ENCODE measurements at regions not wholly inside any gene's neighbourhood (a gene's known extent, or its start where the extent isn't known, plus 50 kb on each side); places are given as distances from the start of the nearest gene placed in this dataset.

DNA sequence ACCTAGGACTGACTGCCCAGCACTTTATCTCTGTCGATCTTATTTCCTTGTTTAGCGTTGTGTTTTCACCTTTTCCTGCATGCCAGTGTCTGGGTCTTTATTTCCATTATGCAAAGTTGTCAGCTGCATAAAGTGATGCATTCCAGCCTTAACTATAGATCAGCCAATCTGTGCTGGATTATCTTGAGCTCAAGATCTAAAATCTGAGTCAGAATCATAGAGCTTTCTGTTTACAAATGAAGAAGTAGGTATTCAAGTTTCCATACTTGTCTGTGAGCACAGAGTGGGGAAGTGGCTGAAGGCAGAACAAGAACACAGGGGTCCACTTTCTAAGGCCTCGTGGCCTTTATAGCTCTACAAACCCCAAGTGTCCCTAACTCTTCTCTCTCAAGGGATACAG is 82.4 kb upstream of the PLCL2 start:
- no peak for DNase-seq (ENCODE audit: low read depth in 4 of 4, low spot score in 2 of 4)

DNA sequence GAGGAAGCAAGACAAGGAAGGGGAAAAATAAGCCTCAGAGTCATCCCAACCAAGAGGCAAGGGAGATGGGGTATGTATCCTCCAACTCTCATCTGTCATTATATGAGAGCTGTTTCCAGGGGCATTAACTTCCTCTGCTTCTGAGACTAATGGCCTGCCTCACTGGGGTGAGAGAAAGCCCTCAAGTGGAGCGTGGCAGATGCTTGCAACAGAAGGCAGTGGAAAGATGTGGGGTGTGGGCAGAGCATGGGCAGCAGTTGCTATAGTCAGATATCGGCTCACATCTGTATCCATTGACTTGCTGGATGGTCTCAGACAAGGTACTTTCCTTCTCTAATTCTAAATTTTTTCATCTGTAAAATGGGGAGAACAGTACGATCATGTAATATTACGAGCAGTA is 81.7 kb upstream of the PLCL2 start:
- DNase-seq (ENCODE audit: low read depth in 4 of 4, low spot score in 2 of 4) = no peak

DNA sequence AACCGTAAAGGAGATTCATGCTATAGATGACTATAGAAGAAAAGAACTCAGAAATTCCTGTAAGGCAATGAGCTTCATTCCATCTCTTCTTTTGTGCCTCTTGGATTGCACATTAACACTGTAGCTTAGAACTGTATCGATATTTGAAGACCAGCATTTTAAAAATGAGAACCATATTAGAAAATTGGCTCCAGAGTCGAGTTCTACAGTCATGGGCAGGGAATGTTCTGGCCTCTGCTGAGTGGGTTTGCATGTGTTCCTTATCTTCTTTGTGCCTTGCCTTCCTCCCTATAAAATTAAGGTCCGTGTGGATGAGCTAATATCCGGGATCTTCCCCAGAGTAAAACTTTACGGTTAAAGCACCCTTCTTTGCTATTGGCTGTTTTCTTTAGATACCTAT is 77.4 kb upstream of the PLCL2 start:
- no peak for DNase-seq (ENCODE audit: low read depth in 4 of 4, low spot score in 2 of 4)

DNA sequence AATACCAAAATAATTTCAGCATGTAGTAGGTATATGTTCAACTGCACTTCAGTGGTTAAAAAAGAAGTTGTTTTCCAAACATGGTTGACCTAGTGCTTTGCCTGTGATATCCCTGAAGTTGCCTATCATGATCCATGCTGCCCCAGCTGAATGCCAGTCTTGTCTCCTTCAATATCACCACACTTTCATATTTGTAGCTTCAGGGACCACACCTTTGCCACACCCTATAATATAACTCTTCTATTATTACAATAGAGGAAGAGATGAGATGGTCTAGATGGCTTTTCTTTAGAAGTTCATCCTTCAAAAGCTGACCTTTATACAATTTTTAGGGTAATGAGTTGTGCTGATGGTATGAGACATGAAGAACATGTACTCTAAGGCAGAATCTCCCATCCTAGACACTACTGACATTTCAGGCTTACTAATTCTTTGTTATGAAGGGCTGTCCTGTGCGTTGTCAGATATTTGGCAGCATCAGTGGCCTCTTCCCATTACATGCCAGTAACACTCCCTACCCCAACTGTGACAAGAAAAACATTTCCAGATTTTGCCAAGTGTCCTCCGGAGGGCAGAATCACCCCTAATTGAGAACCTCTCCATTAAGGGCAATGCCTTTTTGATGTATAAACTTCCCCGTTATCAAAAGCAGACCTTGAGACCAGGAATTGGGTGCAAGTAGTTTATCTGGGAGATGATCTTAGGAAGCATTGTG is 76.2 kb upstream of the PLCL2 start:
- no peak for DNase-seq (ENCODE audit: low read depth in 4 of 4, low spot score in 2 of 4)

DNA sequence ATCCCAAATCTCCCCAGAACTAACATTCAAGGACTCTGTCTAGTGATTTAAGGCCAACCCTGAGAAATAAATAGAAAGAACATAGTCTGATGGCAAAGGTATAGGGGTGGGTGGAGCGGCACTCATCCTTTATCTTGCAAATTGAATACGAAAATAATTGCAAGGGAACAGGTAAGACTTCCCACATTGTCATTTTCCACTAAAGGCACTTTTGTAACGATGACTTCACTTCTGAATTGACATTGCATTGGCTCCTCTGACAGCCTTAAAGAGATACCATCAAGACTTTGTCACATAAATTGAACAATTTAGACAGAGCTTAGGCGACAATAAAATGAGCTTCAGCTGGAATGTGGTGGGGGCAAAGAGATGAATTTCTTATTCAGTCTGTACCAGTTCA is 75.3 kb upstream of the PLCL2 start:
- DNase-seq (ENCODE audit: low read depth in 4 of 4, low spot score in 2 of 4) = no peak

DNA sequence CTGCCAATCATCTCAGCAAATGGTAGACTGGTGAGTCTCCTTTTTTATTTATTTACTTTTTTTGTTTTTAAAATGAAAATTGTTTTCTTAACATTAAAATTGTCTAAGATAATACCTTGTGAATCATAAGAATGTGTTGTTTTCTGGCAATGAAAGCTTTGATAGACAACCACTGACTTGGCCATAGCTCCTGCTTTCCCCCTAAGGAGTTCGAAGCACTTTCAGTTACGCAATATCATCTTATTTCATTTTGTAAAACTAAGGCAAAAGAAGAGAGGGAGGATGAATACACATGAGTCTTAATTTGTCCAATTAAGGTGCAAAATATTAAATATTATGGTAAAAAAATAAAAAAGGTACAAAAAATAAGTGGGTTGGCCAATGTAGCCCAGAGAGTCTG is 74.8 kb upstream of the PLCL2 start:
- DNase-seq (ENCODE audit: low read depth in 4 of 4, low spot score in 2 of 4) = no peak

DNA sequence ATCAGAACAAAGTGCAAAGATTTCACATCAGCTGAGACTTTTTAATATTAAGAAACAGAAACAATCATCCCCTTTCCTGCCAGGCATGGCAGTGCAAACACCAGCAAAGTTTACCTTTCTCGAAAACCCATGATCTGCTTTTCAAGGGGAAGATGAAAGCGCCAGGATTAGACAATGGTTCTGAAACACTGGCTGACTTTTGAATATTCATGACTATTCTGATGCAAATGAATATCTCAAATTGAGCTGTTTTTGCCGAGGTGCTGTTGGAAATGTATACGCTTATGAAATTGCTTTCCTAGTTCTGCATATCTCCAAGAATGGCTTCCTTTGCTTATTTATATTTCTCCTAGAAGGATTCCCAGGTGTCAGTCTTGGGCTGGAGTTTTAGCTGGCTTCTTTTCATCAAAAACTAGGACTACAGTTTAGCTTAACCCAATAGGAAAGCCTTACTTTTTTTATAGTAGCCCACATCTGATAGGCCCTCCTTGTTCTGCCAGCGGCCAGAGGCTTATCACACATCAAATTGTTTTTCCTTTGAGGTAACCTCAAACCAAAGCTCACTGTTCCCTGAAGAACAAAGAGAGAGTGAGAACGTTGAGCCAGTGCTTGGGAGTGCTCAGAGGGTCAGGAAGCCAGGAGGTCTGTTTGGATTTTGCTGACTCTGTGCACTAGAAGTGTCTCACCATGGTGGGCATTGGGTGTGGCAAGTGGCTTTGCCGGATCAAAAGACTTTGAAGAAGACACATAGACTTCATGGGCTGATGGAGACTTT is 74.0 kb upstream of the PLCL2 start:
- no peak for DNase-seq (ENCODE audit: low read depth in 4 of 4, low spot score in 2 of 4)

DNA sequence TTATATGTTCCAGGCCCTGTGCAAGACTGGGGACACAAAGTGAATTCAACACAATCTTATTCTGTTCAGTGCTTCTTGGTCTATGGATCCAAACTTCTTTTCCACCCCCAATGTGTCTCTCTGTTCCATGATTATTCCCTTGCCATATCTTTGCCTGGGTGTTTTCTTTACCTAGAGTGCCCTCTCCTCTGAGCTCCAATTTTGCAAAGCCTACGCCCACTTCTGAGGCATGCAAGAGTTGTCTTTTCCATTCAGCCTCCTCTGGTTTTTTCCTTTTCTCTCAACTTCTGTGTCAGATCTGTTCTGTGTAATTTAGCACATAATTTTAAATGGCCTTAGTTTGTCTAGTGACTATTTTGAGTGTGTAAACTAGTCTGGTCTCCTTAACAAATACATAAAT is 72.8 kb upstream of the PLCL2 start:
- no peak for DNase-seq (ENCODE audit: low read depth in 4 of 4, low spot score in 2 of 4)

DNA sequence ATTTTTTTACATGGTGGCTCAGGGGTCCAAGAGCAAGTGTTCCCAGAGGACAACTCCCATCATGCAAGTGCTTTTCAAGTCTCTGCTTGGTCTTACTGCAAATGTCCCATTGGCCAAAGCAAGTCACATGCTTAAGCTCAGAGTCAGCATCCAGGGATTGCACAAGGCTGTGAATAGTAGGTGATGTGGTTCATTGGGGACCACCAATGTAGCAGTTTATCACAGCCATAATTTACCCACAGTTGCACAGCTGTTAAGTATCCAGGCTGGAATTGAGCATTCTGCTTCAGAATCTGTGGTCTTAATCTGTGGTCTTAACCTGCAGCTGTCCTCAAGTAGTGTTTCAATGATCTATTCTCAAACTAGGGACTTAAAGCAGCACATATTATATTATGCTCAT is 71.4 kb upstream of the PLCL2 start:
- DNase-seq (ENCODE audit: low read depth in 4 of 4, low spot score in 2 of 4) = no peak

DNA sequence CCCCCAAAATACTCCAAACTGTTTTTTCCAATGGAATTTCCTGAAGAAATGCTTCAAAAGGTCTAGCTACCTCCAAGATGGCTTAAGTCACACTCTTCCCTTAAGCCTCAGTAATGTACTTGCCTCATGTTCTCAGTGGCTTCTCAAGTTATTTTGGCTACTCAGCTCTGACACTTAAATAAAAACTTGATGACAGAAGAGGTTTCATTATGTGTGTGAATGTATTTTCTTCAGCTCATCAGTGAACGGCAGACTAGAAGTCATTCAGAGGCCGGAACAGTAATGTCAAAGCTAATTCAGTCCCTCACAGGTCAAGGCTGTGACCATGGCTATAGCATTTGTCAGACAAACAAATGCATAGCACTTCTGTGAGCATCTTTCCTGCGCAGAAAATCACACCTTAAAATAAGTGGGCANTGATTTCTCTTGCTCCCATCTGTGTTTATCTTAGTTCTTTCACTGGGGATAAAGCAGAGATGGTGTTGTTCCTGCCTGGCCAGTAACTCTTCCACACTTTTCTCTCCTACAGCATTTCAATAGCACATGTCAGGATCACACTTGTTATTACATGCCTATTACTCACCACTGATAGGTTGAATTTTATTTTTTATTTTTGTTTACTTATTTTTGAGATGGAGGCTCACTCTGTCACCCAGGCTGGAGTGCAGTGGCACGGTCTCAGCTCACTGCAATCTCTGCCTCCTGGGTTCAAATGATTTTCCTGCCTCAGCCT is 68.5 kb upstream of the PLCL2 start:
- no peak for DNase-seq (ENCODE audit: low read depth in 4 of 4, low spot score in 2 of 4)

DNA sequence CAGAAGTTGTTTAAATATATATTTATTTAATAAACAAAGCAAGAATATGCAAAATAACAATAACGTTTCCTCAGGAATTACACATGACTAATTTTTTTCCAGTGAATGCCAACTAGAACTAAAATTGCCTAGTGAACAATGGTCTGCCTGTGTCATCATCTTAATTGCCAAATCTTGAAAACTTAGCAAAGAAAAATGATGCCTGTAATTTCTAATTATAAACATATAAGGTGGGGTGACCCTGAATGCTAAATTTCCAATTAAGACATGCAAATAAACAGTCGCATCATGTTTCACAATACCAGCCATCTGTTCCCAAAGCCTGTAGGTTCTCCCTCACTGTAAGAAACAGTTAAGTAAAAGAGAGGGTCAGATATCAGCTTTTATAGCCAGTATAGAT is 67.6 kb upstream of the PLCL2 start:
- no peak for DNase-seq (ENCODE audit: low read depth in 4 of 4, low spot score in 2 of 4)

DNA sequence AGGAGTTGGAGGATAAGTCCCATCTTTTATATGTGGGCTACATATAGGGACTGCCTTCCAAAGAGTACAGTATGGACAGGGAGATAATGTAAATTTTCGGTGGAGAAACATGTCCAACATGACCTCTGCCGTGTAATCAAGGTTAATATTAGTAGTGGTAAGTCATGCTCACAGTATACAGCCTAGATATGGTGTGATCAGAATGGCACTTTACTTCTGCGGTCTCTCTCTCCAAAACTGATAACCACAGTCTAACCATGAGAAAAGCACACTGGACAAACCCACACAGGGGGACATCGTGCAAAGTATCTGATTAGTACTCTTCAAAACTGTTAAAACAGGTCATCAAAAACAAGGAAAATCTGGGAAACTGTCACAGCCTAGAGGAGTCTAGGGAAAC is 66.6 kb upstream of the PLCL2 start:
- no peak for DNase-seq (ENCODE audit: low read depth in 4 of 4, low spot score in 2 of 4)

DNA sequence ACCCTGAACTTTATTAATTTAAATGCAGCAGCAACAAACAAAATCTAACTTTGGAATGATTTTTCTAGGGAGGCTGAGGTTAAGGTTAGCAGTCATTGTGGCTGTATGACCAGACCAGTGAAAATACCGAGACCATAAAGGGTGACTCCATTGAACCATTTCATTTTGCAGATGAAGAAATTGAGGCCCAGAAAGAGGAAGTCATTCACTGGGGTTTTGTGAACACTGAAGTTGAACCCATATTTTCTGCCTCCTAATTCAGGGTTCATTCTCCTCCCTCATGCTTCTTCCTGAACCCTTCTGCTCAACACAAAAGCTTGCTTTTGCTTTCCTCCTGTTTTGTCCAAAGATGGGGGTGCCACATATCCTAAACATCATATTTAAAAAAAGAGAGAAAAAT is 65.8 kb upstream of the PLCL2 start:
- DNase-seq (ENCODE audit: low read depth in 4 of 4, low spot score in 2 of 4) = no peak

DNA sequence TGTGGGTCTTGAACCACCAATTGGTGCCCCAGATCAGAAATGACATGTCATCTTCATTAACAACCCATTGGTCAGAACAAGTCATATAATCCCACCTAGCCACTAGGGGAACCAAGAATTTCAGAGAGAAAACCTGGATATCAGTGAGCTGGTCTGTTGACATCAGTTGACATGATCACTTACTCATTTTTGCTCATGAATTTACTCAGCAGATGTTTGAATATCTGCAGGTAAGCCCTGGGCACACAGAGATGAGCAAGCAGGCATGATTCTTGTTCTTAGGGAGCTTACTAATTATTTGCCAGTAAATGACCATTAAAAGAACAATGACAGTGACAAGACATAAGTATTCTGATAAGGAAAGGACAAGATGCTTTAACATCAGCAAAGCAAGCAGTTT is 64.3 kb upstream of the PLCL2 start:
- DNase-seq (ENCODE audit: low read depth in 4 of 4, low spot score in 2 of 4) = no peak

DNA sequence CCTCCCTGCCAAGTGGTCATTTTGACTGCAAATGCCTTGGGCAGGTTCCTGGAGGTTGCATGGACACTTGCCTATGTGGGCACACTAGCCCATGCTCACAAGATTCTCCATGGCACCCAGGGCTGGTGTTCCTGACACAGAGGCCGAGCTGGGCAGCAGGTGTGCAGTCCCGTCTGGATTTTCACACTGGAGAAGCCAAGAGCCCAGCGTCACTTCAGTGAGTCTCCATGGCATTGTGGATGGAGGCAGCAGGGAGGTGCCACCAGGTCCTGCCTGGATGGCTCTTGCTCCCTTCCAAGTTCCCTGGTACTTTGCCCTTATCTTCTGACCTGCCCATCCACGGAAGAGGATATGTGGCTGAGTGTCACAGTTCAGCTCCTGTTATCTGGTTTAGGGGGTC is 63.7 kb upstream of the PLCL2 start:
- DNase-seq (ENCODE audit: low read depth in 4 of 4, low spot score in 2 of 4) = no peak

DNA sequence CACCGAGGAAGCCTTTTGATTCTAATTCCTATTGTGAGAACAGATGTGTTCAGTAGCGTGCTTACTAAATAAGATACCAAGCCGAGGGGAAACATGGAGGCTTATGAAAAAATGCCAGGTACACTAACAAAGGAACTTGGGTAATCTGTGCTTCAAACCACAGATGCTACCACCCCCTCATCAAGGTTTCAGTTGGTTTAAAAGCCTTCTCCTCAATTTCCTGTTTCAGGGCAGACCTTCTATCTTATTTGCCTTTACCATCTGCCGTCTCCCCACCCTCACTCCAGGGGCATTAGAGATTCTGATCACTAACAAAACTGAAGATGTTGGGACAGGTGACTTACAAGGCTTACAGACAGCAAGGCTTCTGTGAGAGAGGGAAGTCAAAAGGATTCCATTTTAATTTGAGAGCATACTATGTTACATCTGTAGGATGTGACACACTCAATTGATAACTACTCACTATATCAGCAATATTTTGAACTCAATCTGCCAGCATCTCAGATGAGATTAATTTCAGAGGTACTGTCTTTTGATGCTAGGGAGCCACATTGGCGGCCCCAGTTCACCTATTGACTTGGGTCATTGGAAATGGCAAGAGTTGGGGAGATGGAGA is 60.6 kb upstream of the PLCL2 start:
- DNase-seq (ENCODE audit: low read depth in 4 of 4, low spot score in 2 of 4) = no peak

DNA sequence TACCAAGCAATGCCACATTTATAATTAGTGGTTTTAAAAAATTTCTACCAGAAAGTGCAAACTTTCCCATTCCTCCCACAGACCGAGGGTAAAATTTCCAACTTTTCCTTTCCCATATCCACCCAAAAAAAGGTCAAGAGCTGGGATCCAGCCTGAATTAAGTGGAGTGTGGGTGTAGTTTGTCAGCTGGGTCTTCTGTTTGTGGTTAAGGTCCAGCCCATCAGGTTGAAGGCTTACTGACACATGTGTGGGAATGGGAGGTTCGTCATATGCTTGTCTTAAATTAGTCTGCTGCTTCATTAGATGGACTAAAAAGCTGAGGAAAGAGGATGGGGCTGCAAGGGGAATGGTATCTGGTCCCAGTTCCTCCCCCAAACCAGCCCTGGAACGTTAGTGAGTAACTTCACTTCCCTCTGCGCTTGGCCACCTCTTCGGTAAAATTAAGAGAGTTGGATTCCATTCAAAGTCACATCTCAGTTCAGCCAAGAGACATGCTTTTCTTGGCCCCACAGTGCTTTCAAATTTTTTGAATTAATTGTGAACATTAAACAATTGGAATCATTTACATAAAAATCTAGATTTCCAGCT is 59.0 kb upstream of the PLCL2 start:
- no peak for DNase-seq (ENCODE audit: low read depth in 4 of 4, low spot score in 2 of 4)

DNA sequence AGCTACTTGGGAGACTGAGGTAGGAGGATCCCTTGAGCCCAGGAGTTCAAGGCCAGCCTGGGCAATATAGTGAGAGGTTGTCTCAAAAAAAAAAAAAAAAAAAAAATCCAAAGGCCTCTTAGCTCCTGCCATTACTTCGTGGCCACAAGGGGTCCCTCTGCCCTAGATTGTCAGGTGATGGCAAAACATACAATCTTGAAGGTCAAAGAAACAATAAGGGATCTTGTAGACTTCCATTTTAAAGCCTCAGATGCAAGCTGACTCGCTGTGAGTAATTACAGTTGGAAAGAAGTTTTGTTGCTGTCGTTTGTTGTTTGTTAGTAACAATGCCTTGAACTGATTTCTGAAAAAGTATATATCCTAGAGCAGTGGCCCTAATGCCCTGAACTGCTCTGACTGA is 55.9 kb upstream of the PLCL2 start:
- DNase-seq (ENCODE audit: low read depth in 4 of 4, low spot score in 2 of 4) = no peak

DNA sequence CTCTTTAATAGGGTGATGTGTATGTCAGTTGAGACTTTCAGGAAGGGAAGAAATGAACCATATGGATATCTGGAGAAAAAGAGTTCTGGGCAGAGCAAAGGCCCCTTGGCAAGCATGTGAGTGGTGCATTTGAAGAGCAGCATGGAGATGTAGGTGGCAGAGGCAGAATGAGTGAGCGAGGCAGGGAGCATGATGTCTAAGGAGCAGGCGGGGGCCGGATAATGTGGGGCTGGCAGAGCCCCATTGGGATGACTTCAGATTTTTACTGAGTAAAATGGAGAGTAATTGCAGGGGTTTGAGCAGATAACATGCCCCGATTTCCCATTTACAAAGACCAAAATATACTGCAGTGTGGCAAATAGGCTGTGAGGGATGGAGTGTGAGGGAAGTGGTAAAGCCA is 52.9 kb upstream of the PLCL2 start:
- no peak for DNase-seq (ENCODE audit: low read depth in 4 of 4, low spot score in 2 of 4)

DNA sequence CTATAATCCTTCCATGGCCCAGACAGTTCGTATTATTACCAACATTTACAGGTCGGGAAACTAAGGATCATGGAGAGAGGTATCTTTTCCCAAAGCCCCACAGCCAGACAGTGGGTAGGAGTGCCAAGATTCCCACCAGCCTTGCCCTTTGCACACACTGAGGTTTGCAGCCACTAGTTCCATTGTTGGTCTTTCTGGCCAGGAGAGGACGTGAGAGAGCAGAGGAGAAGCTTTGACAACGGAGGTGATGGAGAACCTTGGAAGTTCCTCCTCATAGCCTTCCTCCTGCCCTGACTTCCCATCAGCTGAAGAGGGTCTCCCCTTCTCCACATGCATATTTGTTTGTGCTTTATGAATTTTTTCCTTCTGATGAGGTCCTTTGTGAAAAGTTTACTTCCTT is 50.5 kb upstream of the PLCL2 start:
- no peak for DNase-seq (ENCODE audit: low read depth in 4 of 4, low spot score in 2 of 4)

DNA sequence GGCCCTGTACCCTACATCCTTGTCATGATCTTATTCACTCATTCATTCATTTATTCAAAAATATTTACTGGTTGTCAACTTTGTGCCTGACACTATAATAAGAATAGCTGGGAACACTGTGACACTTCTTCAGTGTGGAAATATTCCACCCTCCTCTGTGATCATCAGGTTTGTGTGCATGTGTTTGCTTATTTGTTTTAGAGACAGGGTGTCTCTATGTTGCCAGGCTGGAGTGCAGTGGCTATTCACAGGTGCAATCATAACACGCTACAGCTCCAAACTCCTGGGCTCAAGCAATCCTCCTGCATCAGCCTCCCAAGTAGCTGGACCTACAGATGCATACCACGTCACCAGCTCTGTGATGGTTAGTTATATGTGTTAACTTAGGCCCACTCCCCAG is 50.0 kb upstream of the PLCL2 start:
- no peak for DNase-seq (ENCODE audit: low read depth in 4 of 4, low spot score in 2 of 4)
